GM18867 (cell line): ENCODE measurements at regions not wholly inside any gene's neighbourhood (a gene's known extent, or its start where the extent isn't known, plus 50 kb on each side); places are given as distances from the start of the nearest gene placed in this dataset.

Experiments used
- ATAC-seq: cut with Tn5 transposase; IDR thresholded peaks from one replicate; pipeline ENCODE4 v1.9.1; 2021; ENCODE audit warnings: mild to moderate bottlenecking, moderate library complexity; ENCODE audit not compliant: unreplicated experiment

GRCh38 chr10:78868861-78869260 is 199.9 kb upstream of the ZMIZ1 start:
- no peak for ATAC-seq

DNA sequence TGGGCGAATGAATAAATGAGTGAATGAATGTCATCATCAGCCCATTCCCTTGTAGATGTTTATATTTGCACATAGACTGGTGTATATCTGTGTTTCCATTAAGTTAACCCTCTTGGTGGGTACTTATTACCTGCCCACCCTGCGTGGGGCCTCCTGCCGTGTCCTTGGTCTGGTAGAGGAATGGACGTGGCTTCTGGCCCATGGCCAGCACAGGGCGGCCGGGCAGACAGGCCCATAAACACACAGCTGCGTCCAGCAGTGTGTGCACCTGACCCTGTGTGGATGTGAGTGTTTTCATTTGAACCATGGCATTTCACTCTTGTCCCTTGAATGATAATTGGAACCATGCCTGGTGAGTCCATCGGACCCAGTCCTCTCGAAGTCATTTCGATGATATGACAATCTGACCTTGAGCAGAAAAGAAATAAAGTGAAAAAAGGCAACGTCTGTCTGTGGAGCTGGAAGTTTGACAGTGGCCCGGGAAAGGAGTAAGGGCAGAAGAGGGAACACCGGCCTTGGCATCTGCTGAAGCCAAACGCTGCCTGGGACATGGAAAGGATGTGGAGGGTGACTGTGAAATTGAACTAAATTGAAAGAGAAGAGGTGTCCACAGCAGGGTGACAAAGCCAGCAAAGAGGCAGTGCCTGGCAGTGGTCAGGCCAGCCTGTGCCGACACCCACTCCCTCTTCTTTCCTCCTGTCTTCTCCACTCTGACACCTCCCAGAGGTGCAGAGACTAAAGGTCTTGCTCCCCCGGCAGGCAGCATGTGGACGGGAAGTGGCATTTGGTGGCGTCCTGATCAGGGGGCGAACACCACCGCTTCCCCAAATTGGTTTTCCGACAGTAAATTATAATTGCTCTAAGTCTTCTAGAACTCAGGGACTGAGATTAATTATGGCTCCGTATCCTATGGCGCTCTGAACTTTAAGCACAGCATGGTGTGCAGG is 199.0 kb upstream of the ZMIZ1 start:
- no peak for ATAC-seq

- no peak for ATAC-seq
These were observed 198.3 kb upstream of the ZMIZ1 start for GRCh38 chr10:78870458-78870857.

DNA sequence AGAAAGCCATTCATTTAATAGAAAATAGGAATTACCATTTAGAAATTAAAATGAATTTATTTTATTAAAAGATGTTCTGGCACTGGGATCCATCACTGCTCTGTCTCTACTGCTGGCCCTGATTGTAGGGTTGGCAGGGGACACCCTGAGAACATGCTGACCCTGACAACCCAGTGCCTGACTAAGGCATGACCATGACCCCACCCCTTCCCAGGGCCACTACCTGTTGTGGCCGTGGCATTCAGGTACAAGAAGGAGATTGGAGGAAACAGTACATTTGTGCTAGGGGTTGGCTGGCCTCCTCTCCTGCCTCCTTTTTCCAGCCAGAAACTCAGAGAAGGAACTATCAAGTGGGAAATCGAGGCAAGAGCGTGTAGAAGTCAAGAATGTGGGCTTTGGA is 197.0 kb upstream of the ZMIZ1 start:
- ATAC-seq: no peak

GRCh38 chr10:78873413-78873812 is 195.4 kb upstream of the ZMIZ1 start:
- ATAC-seq: no peak

GRCh38 chr10:78875331-78875877 is 193.4 kb upstream of the ZMIZ1 start:
- ATAC-seq: no peak

DNA sequence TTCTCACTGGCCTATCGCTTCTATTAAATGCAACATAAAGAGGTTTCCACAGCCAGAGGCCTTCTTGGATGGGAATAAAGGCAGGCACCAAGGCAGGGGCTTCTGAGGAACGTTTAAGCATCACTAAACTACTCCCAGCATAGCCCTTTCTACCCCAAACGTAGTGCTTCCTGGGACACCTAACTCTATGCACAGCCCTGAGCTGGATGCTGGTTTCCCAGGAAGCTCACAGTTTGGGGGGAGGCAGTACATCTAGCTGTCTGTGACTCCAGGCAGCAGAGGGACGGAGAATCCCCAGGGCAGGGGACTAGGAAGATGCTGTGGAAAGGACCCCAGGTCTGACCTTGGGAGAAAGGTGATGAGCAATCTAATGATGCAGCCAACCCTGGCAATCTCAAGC is 192.8 kb upstream of the ZMIZ1 start:
- ATAC-seq: no peak

DNA sequence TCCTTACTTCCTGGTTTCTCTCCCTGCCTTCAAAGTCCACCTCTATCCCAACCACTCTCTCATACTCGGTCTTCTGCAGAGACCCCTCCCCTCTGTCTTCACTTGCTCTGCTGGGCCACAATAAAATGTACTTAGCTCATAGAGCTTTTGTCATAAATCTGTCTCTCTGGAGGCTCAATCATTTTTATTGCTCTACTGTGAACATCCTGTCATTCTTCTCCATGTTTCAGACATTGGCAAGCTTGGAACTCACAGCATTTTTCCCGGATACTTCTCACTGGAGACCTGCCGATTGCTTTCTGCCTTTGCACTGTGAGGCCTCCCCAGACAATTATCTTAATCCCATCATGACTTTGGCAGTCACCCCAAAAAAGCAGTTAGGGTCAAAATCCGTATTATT is 192.3 kb upstream of the ZMIZ1 start:
- no peak for ATAC-seq

DNA sequence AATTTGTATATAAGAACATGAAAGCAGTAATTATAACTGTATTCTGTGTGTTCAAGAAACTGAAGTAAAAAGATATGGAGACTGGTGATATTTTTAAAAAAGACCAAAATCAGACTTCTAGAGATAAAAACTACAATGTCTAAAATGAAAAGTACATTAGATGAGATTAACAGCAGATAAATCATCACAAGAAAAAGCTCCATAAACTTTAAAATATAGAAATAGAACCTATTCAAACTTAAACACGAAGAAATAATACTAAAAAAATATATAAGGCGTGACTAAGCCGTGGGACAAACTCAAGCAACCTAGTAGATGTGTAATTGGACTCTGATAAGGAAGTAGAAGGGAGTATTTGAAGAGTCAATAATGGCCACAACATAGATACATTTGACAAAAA is 189.1 kb upstream of the ZMIZ1 start:
- ATAC-seq: no peak

- ATAC-seq: no peak
These were observed 182.6 kb upstream of the ZMIZ1 start for GRCh38 chr10:78886129-78886528.

DNA sequence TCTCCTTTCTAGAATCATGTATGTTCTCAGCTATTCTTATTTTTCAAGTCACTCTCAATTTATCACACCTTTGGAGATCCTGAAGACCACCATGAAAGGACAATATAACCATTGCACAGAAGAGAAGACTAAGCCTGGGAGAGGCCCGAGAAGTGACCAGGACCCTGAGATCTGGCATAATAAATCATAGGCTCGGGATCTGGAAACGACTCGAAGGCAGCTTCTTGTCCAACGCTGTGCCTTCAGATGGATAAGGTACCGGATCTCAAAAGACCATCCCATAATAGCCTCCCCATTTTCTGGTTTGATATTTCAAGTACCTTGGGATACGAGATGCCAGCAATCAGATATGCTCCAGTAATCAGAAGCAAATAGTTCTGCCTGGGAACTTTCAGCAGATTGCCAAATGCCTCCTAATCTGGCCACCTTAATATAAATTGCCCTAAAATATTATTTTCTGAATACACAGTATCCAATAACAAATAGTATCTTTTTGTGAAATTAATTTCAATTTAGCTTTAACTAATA is 179.2 kb upstream of the ZMIZ1 start:
- no peak for ATAC-seq

GRCh38 chr10:78890506-78890905 is 178.3 kb upstream of the ZMIZ1 start:
- no peak for ATAC-seq

GRCh38 chr10:78891741-78892140 is 177.0 kb upstream of the ZMIZ1 start:
- no peak for ATAC-seq

GRCh38 chr10:78892338-78893176 is 176.2 kb upstream of the ZMIZ1 start:
- no peak for ATAC-seq

GRCh38 chr10:78893217-78893616 is 175.5 kb upstream of the ZMIZ1 start:
- no peak for ATAC-seq

- ATAC-seq: no peak
These were observed 174.5 kb upstream of the ZMIZ1 start for GRCh38 chr10:78894089-78894840.

DNA sequence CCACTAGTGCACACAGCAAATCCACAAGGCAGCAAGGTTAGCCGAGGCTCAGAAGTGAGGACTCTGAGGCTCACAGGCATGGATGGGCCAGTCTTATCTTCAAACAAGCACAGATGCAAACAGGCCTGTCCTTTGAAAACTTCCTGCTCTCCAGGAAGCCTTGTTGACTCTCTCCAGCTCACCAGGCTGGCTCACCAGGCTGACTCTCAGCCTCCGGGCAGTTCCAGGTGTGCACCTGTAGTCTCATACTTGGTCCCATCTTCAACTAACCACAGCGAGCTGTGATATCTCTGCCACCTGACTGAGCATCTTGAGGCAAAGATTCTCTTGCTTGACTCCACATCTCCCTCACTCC is 173.9 kb upstream of the ZMIZ1 start:
- ATAC-seq: no peak

GRCh38 chr10:78895469-78895868 is 173.3 kb upstream of the ZMIZ1 start:
- no peak for ATAC-seq

DNA sequence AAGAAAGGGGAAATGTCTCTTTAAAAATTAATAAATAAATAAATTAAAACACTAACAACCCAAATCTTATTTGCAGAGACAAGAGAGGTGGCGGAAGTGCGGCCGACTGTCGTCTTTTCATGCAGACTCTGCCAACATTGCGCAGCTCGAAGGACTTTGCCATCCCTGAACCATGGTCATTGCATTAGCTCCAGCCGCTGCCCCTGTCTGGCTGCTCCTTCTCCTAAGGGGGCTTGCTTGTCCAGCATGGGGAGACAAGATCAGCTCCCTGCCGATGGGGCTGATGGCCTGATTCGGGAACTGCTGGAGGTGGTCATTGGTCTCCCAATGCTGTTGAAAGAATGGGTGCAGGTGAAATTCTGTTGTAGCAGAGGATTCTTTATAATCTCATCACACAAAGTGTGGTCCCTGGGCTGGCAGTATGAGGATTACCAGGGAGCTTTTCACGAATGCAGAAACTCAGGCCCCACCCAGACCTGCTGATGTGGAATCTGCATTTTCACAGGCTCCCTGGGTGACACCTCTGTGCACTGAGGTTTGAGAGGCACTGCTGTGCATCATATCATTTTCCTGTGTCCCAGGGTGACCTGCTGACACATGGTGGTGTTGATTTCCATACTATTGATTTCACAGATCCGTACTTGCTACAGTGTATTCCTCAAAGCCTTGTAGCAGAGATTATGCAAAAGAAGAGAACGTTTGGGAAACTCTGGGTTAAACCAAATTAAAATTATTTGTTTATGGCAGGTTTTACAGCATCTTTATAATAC is 172.4 kb upstream of the ZMIZ1 start:
- ATAC-seq: no peak
